ENCODE measurements at regions not wholly inside any gene's neighbourhood (a gene's known extent, or its start where the extent isn't known, plus 50 kb on each side); places are given as distances from the start of the nearest gene placed in this dataset.

DNA sequence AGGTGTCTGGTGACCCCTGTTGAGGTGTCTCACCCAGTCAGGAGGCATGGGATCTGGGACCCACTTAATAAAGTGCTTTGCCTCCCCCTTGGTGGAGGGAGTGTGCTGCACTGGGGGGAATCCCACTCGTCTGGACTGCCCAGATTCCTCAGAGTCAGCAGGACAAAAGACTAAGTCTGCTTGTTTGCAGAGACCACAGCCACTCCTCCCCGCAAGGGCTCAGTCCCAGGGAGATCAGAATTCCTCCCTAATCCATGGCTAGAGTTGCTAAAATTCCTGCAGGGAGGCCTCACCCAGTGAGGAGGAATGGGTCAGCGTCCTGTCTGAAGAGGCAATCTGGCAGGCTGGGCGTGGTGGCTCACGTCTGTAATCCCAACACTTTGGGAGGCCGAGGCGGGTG is 442.2 kb downstream of the PABPC4L start:
- TF ChIP-seq EZH2 (IDR thresholded peaks at IDR 0.05; ENCODE audit: insufficient read depth, poor library complexity, severe bottlenecking): no peak
- TF ChIP-seq EZH2phosphoT487 (IDR thresholded peaks at IDR 0.05; ENCODE audit: insufficient read depth, low read depth): no peak

Data from GM23248 (cell line).